Common myeloid progenitor, CD34-positive (primary cell): ENCODE measurements at regions not wholly inside any gene's neighbourhood (a gene's known extent, or its start where the extent isn't known, plus 50 kb on each side); places are given as distances from the start of the nearest gene placed in this dataset.
A peak's percentile ranks its signal among the peaks of the same experiment; 100 is the strongest.

ENCODE experiments used
- CTCF ChIA-PET: fragments of 350-600 bp; sonication (Branson Sonifier 250); formaldehyde crosslinking; loops from one replicate; lab custom pipeline; 2021; ENCODE audit warnings: antibody characterized with exemption; lab: Charles Lee
- POLR2A ChIA-PET: fragments of 350-600 bp; sonication (Branson Sonifier 250); formaldehyde crosslinking; loops from one replicate; lab custom pipeline; 2021; ENCODE audit warnings: antibody characterized with exemption; lab: Charles Lee
- DNase-seq, 3 donors: peaks; one replicate each; pipeline versions ENCODE4 v3.0.0 to v3.0.0-alpha.2; 2013
- H3K27ac ChIP-seq, 2 experiments: 1 replicate in 1 of 2; 2 replicates in 1 of 2; pipeline ENCODE4 v1.7.0; 2013; ENCODE audit warnings: inconsistent platforms in 2 of 2, low read length in 2 of 2, mild to moderate bottlenecking in 2 of 2, low read depth in 1 of 2, moderate library complexity in 1 of 2; ENCODE audit not compliant: severe bottlenecking in 2 of 2, insufficient read depth in 1 of 2, poor library complexity in 1 of 2
- H3K27me3 ChIP-seq, 5 experiments: replicated peaks in 2 of 5; 1 replicate in 3 of 5; 2 replicates in 2 of 5; pipeline versions ENCODE4 v1.6.1 to v1.7.0; 2013; ENCODE audit warnings: low read length in 4 of 5, mild to moderate bottlenecking in 2 of 5, moderate library complexity in 2 of 5, inconsistent platforms in 1 of 5; ENCODE audit not compliant: insufficient read depth in 5 of 5, control insufficient read depth in 4 of 5
- H3K36me3 ChIP-seq, 4 experiments: 1 replicate in 2 of 4; 2 replicates in 2 of 4; pipeline versions ENCODE4 v1.6.1 to v1.7.0; 2013; ENCODE audit warnings: low read length in 3 of 4, control low read depth in 1 of 4, mild to moderate bottlenecking in 1 of 4; ENCODE audit not compliant: control insufficient read depth in 4 of 4, insufficient read depth in 4 of 4
- H3K4me1 ChIP-seq, 4 experiments: 1 replicate in 3 of 4; 2 replicates in 1 of 4; pipeline versions ENCODE4 v1.6.1 to v1.7.1; 2013; ENCODE audit warnings: low read length in 3 of 4, mild to moderate bottlenecking in 3 of 4, control low read depth in 1 of 4, inconsistent platforms in 1 of 4, moderate library complexity in 1 of 4; ENCODE audit not compliant: control insufficient read depth in 4 of 4, insufficient read depth in 4 of 4; ENCODE audit errors: control extremely low read depth in 1 of 4
- H3K4me3 ChIP-seq, 7 experiments: 1 replicate in 4 of 7; 2 replicates in 3 of 7; pipeline versions ENCODE4 v1.5.1 to v1.7.0; 2013; ENCODE audit warnings: mild to moderate bottlenecking in 7 of 7, low read length in 6 of 7, moderate library complexity in 6 of 7, inconsistent platforms in 2 of 7, low read depth in 2 of 7, control low read depth in 1 of 7; ENCODE audit not compliant: insufficient read depth in 4 of 7, control insufficient read depth in 1 of 7; ENCODE audit errors: extremely low read depth in 1 of 7
- H3K9me3 ChIP-seq, 5 experiments: 1 replicate in 4 of 5; 2 replicates in 1 of 5; pipeline versions ENCODE4 v1.6.1 to v1.7.1; 2013; ENCODE audit warnings: low read length in 4 of 5, mild to moderate bottlenecking in 2 of 5, inconsistent platforms in 1 of 5, low read depth in 1 of 5, moderate library complexity in 1 of 5; ENCODE audit not compliant: control insufficient read depth in 4 of 5, insufficient read depth in 2 of 5; ENCODE audit errors: control extremely low read depth in 1 of 5
- WGBS: methylation state at CpG from one replicate; pipeline ENCODE4 v1.1.5; 2013; ENCODE audit not compliant: insufficient coverage; 5-methylcytosine and 5-hydroxymethylcytosine counted together

DNA sequence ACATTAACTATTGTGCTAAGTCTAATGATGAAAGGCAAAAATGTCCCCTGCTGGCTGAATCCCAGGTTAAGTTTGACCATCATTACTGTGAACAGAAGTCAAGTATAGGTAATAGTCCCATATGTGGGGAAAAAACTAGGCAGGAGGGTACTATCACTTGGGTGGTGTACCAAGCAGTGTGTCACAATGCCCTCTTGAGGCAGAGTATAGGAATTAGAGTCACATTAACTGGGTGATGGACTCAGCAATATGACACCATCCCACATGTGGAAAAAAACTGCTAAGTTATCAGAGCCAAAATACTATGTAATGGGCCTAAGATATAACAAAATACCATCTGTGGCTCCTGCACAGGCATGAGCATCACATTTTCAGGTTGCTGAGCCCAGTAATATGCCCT is 962.5 kb upstream of the AMELY start:
- POLR2A ChIA-PET = no interaction called here

GRCh38 chrY:7871304-7871932 is 959.9 kb upstream of the AMELY start:
- peaks cover 0 to 4% (median 0%) of the 10 kb centered on the region in 4 experiments for H3K4me1 ChIP-seq
- DNase-seq = no peak
- WGBS = no CpG with 5 or more reads among the region's 3 CpGs
- POLR2A ChIA-PET = interaction anchor here (0.5 kb wide), 1 partner anchor 923 kb away, joined by 3 read pairs; no protein-coding TSS in a partner anchor
- no peaks in the 10 kb centered on the region for H3K9me3 ChIP-seq
- no peak overlapping the region for H3K27ac ChIP-seq
- H3K36me3 ChIP-seq = no peaks in the 10 kb centered on the region
- H3K27me3 ChIP-seq = no peaks in the 10 kb centered on the region
- H3K4me3 ChIP-seq = no peak overlapping the region
- CTCF ChIA-PET = no interaction called here

More for the DNA sequence above, 962.5 kb upstream of the AMELY start:
- CTCF ChIA-PET = no interaction called here
- H3K9me3 ChIP-seq = no peaks in the 10 kb centered on the region
- no peaks in the 10 kb centered on the region for H3K36me3 ChIP-seq
- H3K4me1 ChIP-seq = peaks cover 0 to 4% (median 0%) of the 10 kb centered on the region in 4 experiments
- peak in 1 of 3 donors; percentile 17 for DNase-seq
- no peak overlapping the region for H3K4me3 ChIP-seq
- H3K27me3 ChIP-seq = no peaks in the 10 kb centered on the region
- no peak overlapping the region for H3K27ac ChIP-seq

GRCh38 chrY:7866976-7867375 is 955.4 kb upstream of the AMELY start:
- no peak for DNase-seq
- Histone ChIP-seq H3K36me3 (no peaks in the 10 kb centered on the region), H3K9me3 (no peaks in the 10 kb centered on the region), H3K27me3 (no peaks in the 10 kb centered on the region), H3K4me3 (no peak overlapping the region), H3K27ac (no peak overlapping the region), H3K4me1 (peaks cover 0 to 4% (median 0%) of the 10 kb centered on the region in 4 experiments)
- POLR2A ChIA-PET = no interaction called here
- CTCF ChIA-PET = no interaction called here
- WGBS = no CpG with 5 or more reads among the region's 2 CpGs

- no CpG with 5 or more reads among the region's 3 CpGs for WGBS
- H3K27ac ChIP-seq = no peak overlapping the region
- POLR2A ChIA-PET = no interaction called here
Observed at GRCh38 chrY:7860781-7861614, 949.4 kb upstream of the AMELY start.

GRCh38 chrY:7850191-7850590 is 938.6 kb upstream of the AMELY start:
- Histone ChIP-seq H3K9me3 (no peaks in the 10 kb centered on the region), H3K4me3 (no peak overlapping the region), H3K36me3 (no peaks in the 10 kb centered on the region), H3K27ac (no peak overlapping the region), H3K4me1 (no peaks in the 10 kb centered on the region), H3K27me3 (no peaks in the 10 kb centered on the region)
- DNase-seq = no peak
- ChIA-PET POLR2A (no interaction called here), CTCF (no interaction called here)

More at GRCh38 chrY:7860781-7861614, 949.4 kb upstream of the AMELY start:
- no peaks in the 10 kb centered on the region for H3K9me3 ChIP-seq
- H3K27me3 ChIP-seq = no peaks in the 10 kb centered on the region
- H3K4me3 ChIP-seq = no peak overlapping the region
- no peaks in the 10 kb centered on the region for H3K4me1 ChIP-seq
- CTCF ChIA-PET = no interaction called here
- no peak for DNase-seq
- H3K36me3 ChIP-seq = no peaks in the 10 kb centered on the region

DNA sequence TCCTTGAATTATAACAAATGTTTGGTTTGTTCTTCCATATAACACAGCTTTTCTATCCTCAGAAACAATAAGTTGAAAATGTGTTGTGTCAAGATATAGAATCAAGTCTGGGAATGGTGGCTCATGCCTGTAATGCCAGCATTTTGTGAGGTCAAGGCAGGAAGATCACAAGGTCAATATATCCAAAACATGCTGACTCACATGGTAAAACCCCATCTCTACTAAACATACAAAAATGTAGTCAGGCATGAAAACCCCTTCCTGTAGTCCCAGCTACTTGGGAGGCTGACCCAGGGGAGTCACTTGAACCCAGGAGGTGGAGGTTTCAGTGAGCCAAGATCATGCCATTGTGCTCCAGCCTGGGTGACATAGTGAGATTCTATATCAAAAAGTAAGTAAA is 934.2 kb upstream of the AMELY start:
- Histone ChIP-seq H3K4me3 (no peak overlapping the region), H3K27ac (no peak overlapping the region), H3K9me3 (no peaks in the 10 kb centered on the region), H3K4me1 (no peaks in the 10 kb centered on the region), H3K36me3 (no peaks in the 10 kb centered on the region), H3K27me3 (no peaks in the 10 kb centered on the region)
- no peak for DNase-seq
- ChIA-PET CTCF (no interaction called here), POLR2A (no interaction called here)

- CTCF ChIA-PET = no interaction called here
- no peak overlapping the region for H3K27ac ChIP-seq
- H3K4me3 ChIP-seq = no peak overlapping the region
- H3K36me3 ChIP-seq = no peaks in the 10 kb centered on the region
- H3K9me3 ChIP-seq = no peaks in the 10 kb centered on the region
- peaks cover 0 to 22% (median 0%) of the 10 kb centered on the region in 4 experiments for H3K4me1 ChIP-seq
- no peaks in the 10 kb centered on the region for H3K27me3 ChIP-seq
- peak in 1 of 3 donors; percentile 38 for DNase-seq
- no CpG with 5 or more reads among the region's 7 CpGs for WGBS
- POLR2A ChIA-PET = no interaction called here
Observed at GRCh38 chrY:7837046-7837445, 925.5 kb upstream of the AMELY start.
